Endothelial cell of hepatic sinusoid (primary cell): ENCODE measurements at regions not wholly inside any gene's neighbourhood (a gene's known extent, or its start where the extent isn't known, plus 50 kb on each side); places are given as distances from the start of the nearest gene placed in this dataset.

Experiments used
- in situ Hi-C: cut with HindIII; loops from 2 replicates; pipeline ENCODE4 v1.10.0; 2017; ENCODE audit warnings: low sequenced_read_pairs

- in situ Hi-C loops, result no loop called here
Measured at GRCh38 chrX:69365349-69365748, 138.8 kb upstream of the NALF2 start.

DNA sequence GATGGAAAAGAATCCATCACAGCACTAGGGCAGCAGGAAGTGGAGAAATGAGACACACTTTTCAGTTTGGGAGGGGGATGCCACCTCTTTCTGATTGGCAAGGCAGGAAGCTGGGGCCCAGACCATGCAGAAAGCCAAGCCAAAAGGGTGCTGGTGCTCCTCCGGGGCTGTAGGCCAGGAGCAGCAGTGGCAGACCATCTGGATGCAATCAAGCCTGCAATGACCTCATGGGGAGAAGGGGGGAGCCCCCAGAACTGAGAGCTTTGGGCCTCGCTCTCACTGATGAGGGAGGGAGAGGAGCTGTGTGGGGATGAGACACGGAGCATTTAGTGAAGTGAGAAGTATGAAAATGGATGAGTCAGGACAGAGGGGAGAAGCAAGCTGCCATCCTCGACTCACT, 141.3 kb upstream of the NALF2 start:
- in situ Hi-C loops, result no loop called here

DNA sequence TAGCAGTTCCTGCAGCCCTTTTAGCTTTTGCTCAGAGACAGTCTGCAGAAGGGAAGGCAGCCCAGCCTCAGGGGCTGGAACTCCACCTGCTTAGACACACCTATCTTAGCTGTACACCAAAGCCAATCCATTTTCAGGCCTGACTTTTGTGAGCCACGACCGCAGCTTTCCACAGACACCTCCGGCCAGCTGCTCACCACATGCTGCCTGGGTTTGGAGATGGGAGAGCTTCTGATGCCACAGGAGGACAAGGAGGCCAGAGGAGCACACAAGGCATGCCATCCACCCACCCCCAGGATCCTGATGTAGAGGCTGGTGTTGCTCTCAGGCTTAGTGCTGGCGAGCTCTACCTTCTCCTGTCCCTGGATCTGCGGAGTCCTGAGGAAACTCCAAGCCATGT, 141.8 kb upstream of the NALF2 start:
- in situ Hi-C loops, result no loop called here

DNA sequence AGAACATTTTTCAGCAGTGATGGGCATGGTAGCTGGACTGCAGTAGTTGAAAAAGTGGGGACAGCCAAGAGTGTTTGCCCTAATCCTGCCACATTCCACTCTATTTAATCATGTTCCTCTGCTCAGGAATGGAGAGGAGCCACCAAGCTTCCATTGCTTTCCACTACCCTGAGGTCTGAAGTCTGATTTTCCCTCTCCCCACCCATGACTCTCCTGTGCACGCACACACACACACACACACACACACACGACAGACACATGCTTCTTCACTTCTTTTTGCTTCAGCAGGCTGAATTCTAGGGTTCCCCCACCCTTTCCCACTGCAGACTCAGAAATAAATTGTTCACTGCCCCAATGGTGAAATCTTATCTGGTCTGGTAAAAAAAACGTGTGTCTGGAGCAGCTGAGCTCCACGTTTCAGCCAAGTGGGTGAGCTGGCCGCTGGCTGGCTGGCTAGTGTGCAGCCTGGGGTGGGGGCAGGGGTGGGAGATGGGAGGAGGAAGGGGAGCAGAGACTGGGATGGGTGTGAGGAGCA, 142.7 kb upstream of the NALF2 start:
- in situ Hi-C loops, result no loop called here

- in situ Hi-C loops, result no loop called here
Measured at GRCh38 chrX:69357317-69357716, 146.8 kb upstream of the NALF2 start.

- in situ Hi-C loops, result no loop called here
Measured at GRCh38 chrX:69324851-69325250, 159.6 kb upstream of the PJA1 start.

DNA sequence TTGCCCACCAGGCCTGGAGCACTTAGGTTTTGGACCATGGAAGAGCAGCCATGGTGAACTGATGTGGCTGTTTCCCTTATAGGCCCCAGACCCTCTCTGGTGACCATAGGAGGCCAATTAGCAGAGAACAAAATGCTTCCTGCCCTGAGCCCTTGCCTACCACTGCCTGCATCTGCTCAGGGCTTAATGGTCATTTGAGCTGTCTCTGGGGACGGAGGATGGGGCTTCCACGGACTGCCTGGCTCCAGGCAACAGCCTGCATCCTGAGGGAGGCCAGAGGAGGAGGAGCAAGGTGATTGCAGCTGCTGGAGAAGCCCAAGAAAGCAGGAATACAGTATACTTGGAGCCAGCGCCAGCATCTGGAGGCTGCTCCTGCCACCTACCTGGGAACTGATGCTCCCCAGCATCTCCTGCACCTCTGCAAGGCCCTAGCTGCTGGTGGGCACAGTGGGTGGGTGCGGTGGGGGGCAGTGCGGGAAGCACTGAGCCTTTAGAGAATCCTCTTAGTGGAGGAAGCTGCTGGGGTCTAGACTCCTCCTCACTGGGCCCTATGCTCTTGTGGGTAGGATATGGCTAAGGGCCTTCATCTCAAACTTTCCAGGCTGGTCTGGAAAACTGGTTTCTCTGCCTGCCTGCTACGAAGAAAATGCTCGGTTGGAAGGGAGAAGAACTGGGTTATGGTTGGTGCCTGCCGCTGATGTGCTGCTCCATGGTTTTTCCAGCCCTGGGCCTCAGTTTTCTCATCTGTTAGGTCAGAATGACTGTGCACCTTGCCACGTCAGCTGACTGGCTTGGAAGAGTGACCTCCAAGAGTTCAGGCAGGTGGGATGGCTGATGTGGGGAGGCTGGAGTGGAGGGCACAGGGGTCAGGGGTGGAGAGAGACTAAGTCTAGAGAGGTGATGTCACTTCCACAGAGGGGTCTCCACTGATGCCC, 158.8 kb upstream of the PJA1 start:
- in situ Hi-C loops, result no loop called here

DNA sequence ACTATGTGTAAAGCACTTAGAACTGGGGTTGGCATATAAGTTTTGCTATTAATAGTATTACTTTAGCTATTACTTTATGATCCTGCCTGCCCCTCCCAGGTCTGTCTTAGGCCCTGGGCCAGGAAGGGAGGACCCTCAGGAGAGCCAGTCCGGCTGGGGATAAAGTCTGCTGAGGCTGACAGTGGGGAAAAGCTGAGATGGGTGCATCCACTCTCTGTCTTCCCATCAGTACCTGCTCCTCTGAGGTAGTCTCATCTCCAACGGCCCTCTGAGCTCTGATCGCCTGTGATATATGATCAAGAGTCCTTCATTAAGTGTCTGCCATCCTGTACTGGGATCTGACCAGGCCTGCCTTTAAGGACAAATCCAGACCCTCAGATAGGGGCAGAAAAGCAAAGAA, 156.5 kb upstream of the PJA1 start:
- in situ Hi-C loops, result no loop called here

DNA sequence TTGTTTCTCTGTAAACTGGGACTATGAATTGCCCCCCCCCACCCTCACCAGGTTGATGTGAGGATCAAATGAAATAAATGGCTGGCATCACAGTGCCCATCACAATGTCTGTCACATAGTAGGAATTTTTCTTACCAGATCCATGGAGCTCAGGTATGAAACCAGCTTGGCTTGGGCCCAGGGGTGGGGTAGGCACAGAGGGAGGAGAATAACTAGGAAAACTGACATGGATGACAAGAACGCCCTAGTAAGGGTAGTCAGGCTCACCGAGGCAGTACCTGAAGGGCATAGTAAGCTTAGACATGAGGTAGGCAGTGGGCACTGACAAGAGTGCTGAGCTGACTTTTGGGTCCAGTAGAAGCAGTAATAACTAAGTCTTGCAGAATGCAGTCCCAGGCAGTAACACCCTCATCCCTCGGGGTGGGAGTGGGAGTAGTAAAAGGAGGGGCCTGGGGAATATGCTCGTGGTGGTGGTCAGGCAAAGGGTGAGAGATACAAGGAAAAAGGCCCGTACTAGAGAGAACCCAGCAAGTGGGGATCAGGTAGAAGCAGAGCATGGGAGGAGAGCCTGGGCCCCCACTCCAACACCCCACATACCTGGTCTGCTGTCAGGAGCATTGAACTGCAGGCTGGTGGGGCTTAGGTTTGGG, 155.9 kb upstream of the PJA1 start:
- in situ Hi-C loops, result no loop called here

DNA sequence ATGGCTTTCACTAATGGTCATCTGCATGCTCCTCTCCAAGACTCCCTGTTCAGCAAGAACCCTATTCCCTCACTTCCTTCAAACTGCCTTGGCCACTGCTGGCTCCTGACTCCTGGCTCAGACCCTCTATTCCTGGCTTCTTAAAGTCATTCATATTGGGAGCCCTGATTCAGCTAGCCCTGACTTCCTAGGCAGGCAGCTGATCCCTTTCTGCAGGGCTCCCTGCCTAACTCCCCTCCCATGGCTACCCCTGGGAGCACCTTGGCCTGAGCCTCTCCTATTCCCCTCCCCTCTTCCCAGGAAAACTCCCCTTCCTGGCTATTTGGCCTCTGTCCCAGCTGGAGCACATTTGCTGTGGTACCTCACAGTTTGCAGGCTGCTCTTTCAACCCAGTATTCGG, 154.9 kb upstream of the PJA1 start:
- in situ Hi-C loops, result no loop called here

- in situ Hi-C loops, result no loop called here
Measured at GRCh38 chrX:69319376-69319775, 154.1 kb upstream of the PJA1 start.

GRCh38 chrX:69318651-69319340, 153.5 kb upstream of the PJA1 start:
- in situ Hi-C loops, result no loop called here

- in situ Hi-C loops, result no loop called here
Measured at GRCh38 chrX:69317721-69318120, 152.5 kb upstream of the PJA1 start.

- in situ Hi-C loops, result no loop called here
Measured at GRCh38 chrX:69314436-69315348, 149.4 kb upstream of the PJA1 start.

GRCh38 chrX:69313617-69314290, 148.5 kb upstream of the PJA1 start:
- in situ Hi-C loops, result no loop called here

DNA sequence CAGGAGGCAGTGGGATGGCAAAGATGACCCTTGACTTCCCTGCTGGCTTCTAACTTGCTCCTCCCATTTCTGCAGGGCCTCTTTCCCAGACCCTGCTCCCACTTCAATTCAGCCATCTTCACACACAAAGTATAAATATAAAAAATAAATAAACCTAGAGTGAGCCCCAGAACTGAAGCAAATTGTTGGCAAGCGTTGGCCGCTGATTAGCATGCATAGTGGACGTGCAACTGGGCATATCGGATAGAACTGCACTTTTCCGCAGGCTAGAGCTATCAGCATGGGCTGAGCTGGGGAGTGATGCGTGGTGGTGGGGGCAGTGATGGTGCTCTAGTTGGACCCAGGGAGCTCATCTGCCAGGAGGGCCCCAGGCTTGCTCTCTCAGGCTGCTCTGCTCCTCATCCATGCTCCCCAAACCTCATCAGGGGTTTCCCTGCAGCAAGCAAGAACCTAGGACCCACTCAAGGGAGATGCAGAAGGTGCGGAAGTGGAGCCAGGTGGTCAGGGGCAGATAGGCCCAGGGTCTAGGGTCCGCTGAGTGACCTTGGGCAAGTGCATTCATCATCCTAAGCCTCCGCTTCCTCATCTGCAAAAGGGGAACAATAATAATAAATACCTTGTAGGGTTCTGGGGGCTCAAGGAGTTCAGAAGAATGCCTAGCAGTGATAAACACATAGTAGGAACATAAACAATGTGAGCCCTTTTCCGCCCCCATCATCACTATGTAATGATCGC, 146.8 kb upstream of the PJA1 start:
- in situ Hi-C loops, result no loop called here

DNA sequence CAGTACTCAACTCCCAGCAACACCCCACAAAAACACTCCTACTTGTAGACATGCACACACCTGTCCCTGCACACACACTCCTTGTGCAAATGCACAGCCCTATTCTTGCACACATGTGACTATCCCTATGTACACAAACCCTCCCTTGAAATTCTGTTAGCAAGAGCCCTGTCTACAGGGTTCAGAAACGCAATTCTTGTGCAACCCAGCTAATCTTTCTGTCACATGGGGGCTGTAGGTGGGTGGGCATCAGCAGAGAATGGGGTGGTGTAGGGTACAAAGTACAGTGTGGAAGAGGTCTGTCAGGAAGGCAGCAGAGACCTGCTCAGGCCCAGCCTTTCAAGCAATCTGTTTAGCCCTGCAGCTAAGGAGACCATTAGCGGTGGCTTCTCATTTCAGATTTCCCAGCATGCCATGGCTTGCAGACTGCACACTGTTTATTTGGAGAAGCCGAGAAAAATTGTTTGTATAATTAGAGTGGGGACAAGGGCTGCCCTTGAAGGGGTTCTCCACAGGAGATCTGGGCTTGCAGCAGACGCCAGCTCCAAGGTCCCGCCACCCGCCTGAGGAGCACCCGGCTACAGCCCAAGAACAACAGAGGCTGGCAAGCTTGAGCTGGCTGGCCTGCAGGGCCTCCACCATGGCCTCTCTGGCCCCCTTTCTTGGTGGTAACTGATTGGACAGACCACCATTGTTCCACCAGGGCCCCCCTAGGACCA, 144.0 kb upstream of the PJA1 start:
- in situ Hi-C loops, result loop anchor here (5.0 kb wide), 1 partner anchor 77 kb away; no protein-coding TSS in a partner anchor

DNA sequence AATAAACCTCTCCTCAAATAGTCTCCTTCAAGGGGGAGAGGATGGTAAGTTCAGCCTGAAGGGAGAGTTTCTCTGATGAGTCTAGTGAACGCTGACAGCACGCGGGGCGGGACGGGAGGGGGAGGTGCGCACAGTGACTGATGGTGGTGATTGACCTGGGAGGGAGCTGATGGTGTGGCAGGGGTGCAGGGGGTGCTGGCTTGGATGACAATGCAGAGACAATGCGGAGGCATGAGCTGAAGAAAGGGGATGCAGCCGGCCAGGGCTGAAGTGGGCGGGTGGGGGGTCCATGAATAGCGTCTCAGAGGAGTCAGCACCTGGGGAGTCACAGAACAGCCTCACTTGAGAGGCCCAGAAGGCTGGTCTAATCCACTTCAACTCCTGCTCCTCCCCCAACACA, 142.5 kb upstream of the PJA1 start:
- in situ Hi-C loops, result loop anchor here (5.0 kb wide), 1 partner anchor 75 kb away; no protein-coding TSS in a partner anchor
